ENCODE measurements at regions not wholly inside any gene's neighbourhood (a gene's known extent, or its start where the extent isn't known, plus 50 kb on each side); places are given as distances from the start of the nearest gene placed in this dataset.

DNA sequence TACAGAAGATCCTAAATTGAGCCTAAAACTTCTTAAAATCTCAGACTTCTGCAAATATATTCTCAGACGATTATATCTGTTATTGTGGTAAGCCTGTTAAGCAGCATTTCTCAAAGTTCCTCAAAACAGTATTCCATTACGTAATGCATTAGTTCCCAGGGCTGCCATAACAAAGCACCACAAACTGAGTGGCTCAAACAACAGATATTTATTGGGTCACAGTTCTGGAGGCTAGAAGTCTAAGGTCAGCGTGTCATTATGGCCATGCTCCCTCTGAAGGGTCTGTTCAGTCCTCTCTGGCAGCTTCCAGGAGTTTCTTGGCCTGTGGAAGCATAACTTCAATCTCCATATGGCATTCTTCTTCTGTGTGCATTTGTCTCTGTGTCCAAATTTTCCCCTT lies 103.5 kb upstream of the ST6GALNAC5 start:
- H4K20me1 ChIP-seq (ENCODE audit: insufficient read depth, poor library complexity, severe bottlenecking) = no peaks in the 10 kb centered on the region
- TF ChIP-seq, protein P1, sequence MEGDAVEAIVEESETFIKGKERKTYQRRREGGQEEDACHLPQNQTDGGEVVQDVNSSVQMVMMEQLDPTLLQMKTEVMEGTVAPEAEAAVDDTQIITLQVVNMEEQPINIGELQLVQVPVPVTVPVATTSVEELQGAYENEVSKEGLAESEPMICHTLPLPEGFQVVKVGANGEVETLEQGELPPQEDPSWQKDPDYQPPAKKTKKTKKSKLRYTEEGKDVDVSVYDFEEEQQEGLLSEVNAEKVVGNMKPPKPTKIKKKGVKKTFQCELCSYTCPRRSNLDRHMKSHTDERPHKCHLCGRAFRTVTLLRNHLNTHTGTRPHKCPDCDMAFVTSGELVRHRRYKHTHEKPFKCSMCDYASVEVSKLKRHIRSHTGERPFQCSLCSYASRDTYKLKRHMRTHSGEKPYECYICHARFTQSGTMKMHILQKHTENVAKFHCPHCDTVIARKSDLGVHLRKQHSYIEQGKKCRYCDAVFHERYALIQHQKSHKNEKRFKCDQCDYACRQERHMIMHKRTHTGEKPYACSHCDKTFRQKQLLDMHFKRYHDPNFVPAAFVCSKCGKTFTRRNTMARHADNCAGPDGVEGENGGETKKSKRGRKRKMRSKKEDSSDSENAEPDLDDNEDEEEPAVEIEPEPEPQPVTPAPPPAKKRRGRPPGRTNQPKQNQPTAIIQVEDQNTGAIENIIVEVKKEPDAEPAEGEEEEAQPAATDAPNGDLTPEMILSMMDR (IDR thresholded peaks at IDR 0.05; ENCODE audit: poor library complexity) = no peak
- TF ChIP-seq EZH2 (IDR thresholded peaks at IDR 0.05; ENCODE audit: borderline replicate concordance) = no peak
- no peaks in the 10 kb centered on the region for H3K9me2 ChIP-seq (replicated peaks; ENCODE audit: insufficient read depth)
- no peak overlapping the region for H3K4me3 ChIP-seq
- no peaks in the 10 kb centered on the region for H3K9me3 ChIP-seq (ENCODE audit: low read depth)
- no peaks in the 10 kb centered on the region for H3K4me1 ChIP-seq (ENCODE audit: insufficient read depth)
- no peak overlapping the region for H3K4me2 ChIP-seq
- no peaks in the 10 kb centered on the region for H3K27me3 ChIP-seq
- no peak overlapping the region for H2AFZ ChIP-seq
- H3K27ac ChIP-seq = no peak overlapping the region
- 81% methylated on average over 3 of the region's 3 CpGs for WGBS (ENCODE audit: low lambda C conversion rate, missing lambda C conversion rate)
- H3K79me2 ChIP-seq = no peaks in the 10 kb centered on the region
- DNase-seq (ENCODE audit: low spot score) = no peak
- no peaks in the 10 kb centered on the region for H3K36me3 ChIP-seq (replicated peaks; ENCODE audit: insufficient read depth, low read depth)

DNA sequence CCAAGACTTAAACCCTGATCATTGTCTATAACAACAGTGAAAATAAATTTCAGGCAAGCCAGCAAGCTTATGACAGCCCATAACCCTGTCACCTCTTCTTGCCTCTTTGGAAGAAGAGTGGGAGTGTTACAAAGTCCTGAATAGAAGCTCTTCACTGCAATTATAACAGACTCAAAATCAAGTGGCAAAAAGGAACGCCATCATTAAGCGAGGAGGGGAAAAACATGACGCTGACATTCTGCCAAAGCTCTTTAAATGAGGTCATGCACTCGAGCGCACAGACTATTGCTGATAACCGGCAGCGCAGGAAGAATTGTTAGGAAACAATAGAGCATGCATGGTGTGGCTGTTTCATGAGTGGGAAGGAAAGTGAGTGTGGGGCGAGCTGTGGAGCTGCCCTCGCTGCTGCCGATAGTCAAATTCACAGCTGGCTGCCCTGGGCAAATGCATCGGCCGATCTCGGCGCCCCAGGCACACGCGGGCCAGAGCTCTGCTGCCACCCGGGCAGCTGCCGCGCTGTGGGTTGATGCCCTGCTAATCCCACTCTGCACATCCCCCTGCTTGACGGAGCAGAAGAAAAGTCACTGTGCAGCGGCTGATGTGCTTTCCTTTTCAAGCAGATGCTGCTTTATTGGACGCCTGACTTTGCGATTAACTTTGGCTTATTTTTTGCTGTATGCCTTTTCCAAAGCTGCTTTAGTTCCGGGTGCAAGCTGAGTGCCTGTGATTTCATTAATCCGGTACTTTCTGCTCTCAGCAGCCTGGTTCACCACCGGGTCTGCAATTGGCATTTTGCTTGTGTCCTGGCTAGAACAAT lies 102.4 kb upstream of the ST6GALNAC5 start:
- Histone ChIP-seq H3K4me2 (no peak overlapping the region), H3K9me2 (replicated peaks; ENCODE audit: insufficient read depth) (no peaks in the 10 kb centered on the region), H3K27ac (no peak overlapping the region), H3K27me3 (no peaks in the 10 kb centered on the region), H2AFZ (no peak overlapping the region), H4K20me1 (ENCODE audit: insufficient read depth, poor library complexity, severe bottlenecking) (no peaks in the 10 kb centered on the region), H3K79me2 (no peaks in the 10 kb centered on the region), H3K4me3 (no peak overlapping the region), H3K36me3 (replicated peaks; ENCODE audit: insufficient read depth, low read depth) (no peaks in the 10 kb centered on the region), H3K4me1 (ENCODE audit: insufficient read depth) (no peaks in the 10 kb centered on the region), H3K9me3 (ENCODE audit: low read depth) (no peaks in the 10 kb centered on the region)
- 86% methylated on average over 26 of the region's 26 CpGs for WGBS (ENCODE audit: low lambda C conversion rate, missing lambda C conversion rate)
- no peak for DNase-seq (ENCODE audit: low spot score)
- no peak for TF ChIP-seq EZH2phosphoT487 (IDR thresholded peaks at IDR 0.05; ENCODE audit: low read depth, severe bottlenecking, unreplicated experiment)
- TF ChIP-seq, protein P1 (IDR thresholded peaks at IDR 0.05; ENCODE audit: poor library complexity) = no peak
- TF ChIP-seq EZH2 (IDR thresholded peaks at IDR 0.05; ENCODE audit: borderline replicate concordance) = no peak

DNA sequence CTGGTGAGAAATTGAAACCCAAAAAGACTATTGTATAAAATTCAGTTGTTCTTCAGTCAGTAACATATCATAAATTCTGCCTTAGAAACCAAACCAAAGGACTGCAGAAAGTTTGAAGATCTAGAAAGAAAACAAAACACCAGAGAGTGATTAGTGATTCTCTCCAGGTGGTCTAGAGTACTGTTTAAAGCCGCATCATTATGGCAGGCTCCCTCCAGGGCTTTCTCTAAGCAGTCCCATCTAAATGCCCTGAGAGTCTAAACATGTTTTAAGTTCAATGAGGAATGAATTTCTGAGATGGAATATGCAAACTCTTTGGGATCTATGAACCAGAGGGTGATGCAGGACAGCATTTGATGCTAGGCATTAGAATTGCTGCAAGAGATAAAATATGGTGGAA lies 100.9 kb upstream of the ST6GALNAC5 start:
- Histone ChIP-seq H3K27me3 (no peaks in the 10 kb centered on the region), H3K4me2 (no peak overlapping the region), H3K27ac (no peak overlapping the region), H3K4me3 (no peak overlapping the region), H3K9me3 (ENCODE audit: low read depth) (no peaks in the 10 kb centered on the region), H3K36me3 (replicated peaks; ENCODE audit: insufficient read depth, low read depth) (no peaks in the 10 kb centered on the region), H4K20me1 (ENCODE audit: insufficient read depth, poor library complexity, severe bottlenecking) (no peaks in the 10 kb centered on the region), H3K79me2 (no peaks in the 10 kb centered on the region), H3K9me2 (replicated peaks; ENCODE audit: insufficient read depth) (no peaks in the 10 kb centered on the region), H2AFZ (no peak overlapping the region), H3K4me1 (ENCODE audit: insufficient read depth) (no peaks in the 10 kb centered on the region)
- TF ChIP-seq EZH2 (IDR thresholded peaks at IDR 0.05; ENCODE audit: borderline replicate concordance) (no peak), EZH2phosphoT487 (IDR thresholded peaks at IDR 0.05; ENCODE audit: low read depth, severe bottlenecking, unreplicated experiment) (no peak)
- TF ChIP-seq, protein P1 (IDR thresholded peaks at IDR 0.05; ENCODE audit: poor library complexity) = no peak
- DNase-seq (ENCODE audit: low spot score) = no peak
- WGBS (ENCODE audit: low lambda C conversion rate, missing lambda C conversion rate) = 39% methylated on average over 1 of the region's 1 CpG
